Stimulated activated naive B cell treated with anti-CD40 and anti-IgM and Interleukin-4, amounts not matched to agents 10 μg/mL and 1 μg/mL and 100 μg/mL, for 72 hours (primary cell): ENCODE measurements at regions not wholly inside any gene's neighbourhood (a gene's known extent, or its start where the extent isn't known, plus 50 kb on each side); places are given as distances from the start of the nearest gene placed in this dataset.

Experiments used
- ATAC-seq, 2 donors: fragments of 150-1000 bp; cut with Tn5 transposase; replicated peaks; 2 replicates each; pipeline ENCODE4 v1.10.0; 2021; ENCODE audit warnings: moderate library complexity in 1 of 2
- DNase-seq: peaks from one replicate; pipeline ENCODE4 v3.0.0; 2021
- H3K27ac Mint-ChIP-seq: one replicate; pipeline ENCODE4 v1.8.0; 2022; ENCODE audit warnings: mild to moderate bottlenecking, mixed read lengths
- H3K27me3 Mint-ChIP-seq, 2 donors: one replicate each; pipeline ENCODE4 v1.8.0; 2022; ENCODE audit warnings: mixed read lengths in 2 of 2
- H3K36me3 Mint-ChIP-seq, 2 donors: one replicate each; pipeline ENCODE4 v1.8.0; 2022; ENCODE audit warnings: mixed read lengths in 2 of 2, mild to moderate bottlenecking in 1 of 2
- H3K4me1 Mint-ChIP-seq, 2 donors: one replicate each; pipeline ENCODE4 v1.8.0; 2022; ENCODE audit warnings: mixed read lengths in 2 of 2, mild to moderate bottlenecking in 1 of 2
- H3K4me3 Mint-ChIP-seq, 2 donors: one replicate each; pipeline ENCODE4 v1.8.0; 2022; ENCODE audit warnings: mild to moderate bottlenecking in 2 of 2, mixed read lengths in 2 of 2, moderate library complexity in 1 of 2
- H3K9me3 Mint-ChIP-seq, 2 donors: one replicate each; pipeline ENCODE4 v1.8.0; 2022; ENCODE audit warnings: mixed read lengths in 2 of 2, mild to moderate bottlenecking in 1 of 2

- Mint-ChIP-seq H3K4me1 (no peaks in the 10 kb centered on the region), H3K27me3 (no peaks in the 10 kb centered on the region), H3K9me3 (no peaks in the 10 kb centered on the region), H3K27ac (no peak overlapping the region), H3K4me3 (no peak overlapping the region), H3K36me3 (no peaks in the 10 kb centered on the region)
- ATAC-seq (no peak), DNase-seq (no peak)
Observed at GRCh38 chr13:88042489-88042888, 371.3 kb downstream of the SLITRK5 start.

DNA sequence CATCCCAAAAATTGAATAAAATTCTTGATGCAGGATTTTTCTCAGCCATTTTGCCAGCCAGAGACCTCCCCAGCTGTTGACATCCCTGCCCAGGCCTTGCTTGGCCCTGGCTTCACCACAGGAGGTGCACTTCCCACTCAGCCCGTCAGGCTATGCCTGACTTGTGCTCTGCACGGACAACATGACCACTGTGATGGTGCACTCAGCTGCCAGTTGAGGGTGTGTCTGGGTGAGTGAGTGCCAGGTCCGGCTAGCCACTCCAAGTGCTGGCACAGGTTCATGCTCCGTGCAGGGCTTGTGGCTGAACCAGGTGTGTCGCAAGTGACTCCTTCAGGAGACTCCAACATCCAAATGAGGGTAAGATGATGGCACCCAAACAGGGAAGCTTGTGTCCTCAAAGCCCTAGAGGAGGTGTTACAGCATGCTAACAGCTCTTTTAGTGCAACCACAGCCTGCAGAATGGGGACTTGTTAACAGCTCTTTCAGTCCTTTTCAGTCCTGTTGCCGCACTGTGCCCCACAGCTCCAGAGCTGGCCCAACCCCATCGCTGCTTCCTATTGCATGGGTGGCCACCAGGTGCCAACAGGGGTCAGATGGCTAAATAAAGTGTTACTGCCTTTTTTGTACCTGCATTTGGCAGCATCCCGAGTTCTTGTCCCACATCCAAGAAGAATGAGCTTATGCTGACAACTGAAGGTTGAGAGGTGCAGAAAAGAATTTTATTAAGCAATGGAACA is 380.7 kb downstream of the SLITRK5 start:
- no peak for ATAC-seq
- Mint-ChIP-seq H3K36me3 (peaks cover 0 to 2% of the 10 kb centered on the region in 2 donors), H3K27me3 (no peaks in the 10 kb centered on the region), H3K4me3 (no peak overlapping the region), H3K27ac (no peak overlapping the region), H3K9me3 (peaks cover 3 to 7% of the 10 kb centered on the region in 2 donors), H3K4me1 (no peaks in the 10 kb centered on the region)
- no peak for DNase-seq

- Mint-ChIP-seq H3K4me1 (no peaks in the 10 kb centered on the region), H3K27me3 (no peaks in the 10 kb centered on the region), H3K4me3 (no peak overlapping the region), H3K36me3 (no peaks in the 10 kb centered on the region), H3K27ac (no peak overlapping the region), H3K9me3 (peaks cover 2 to 9% of the 10 kb centered on the region in 2 donors)
- ATAC-seq: no peak
- DNase-seq: no peak
Observed at GRCh38 chr13:88063741-88064140, 392.6 kb downstream of the SLITRK5 start.

DNA sequence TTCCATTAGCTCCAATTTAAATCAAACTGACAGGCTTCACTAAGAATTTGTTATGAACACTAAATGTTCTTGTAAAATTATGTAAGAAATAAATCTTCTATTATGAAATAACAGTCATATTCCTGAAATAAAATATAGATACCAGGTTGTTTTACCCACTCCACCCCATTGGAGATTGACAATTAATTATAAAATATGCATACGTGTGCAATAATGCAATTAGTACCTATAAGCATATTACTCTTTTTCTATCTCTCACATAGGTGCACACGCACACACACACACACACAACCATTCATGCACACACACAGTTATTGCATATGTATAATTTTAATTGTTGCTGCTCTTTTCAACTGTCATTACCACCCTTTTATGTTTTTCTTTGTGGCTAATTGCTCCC is 395.7 kb downstream of the SLITRK5 start:
- H3K4me3 Mint-ChIP-seq: no peak overlapping the region
- no peaks in the 10 kb centered on the region for H3K36me3 Mint-ChIP-seq
- peaks cover 2 to 9% of the 10 kb centered on the region in 2 donors for H3K9me3 Mint-ChIP-seq
- no peaks in the 10 kb centered on the region for H3K4me1 Mint-ChIP-seq
- ATAC-seq (no peak), DNase-seq (no peak)
- no peaks in the 10 kb centered on the region for H3K27me3 Mint-ChIP-seq
- no peak overlapping the region for H3K27ac Mint-ChIP-seq

DNA sequence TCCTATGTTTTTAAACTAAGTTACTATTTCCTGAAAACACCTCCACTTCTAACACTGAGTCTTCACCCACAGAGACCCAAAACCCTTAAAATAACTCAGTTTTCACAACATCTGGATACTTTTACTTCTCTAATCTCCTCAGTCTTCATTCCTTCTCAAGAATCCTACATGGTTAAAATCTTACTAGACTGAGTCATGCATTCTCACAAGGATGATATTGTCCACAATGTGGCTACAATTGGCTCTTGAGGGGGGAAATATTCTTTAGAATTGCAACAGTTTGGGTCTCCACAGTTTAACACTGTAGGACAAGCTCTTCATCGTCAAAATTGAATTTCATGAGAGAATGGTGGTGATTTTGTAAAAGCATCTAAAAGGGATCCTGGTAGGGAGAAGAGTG is 397.1 kb downstream of the SLITRK5 start:
- Mint-ChIP-seq H3K4me3 (no peak overlapping the region), H3K36me3 (no peaks in the 10 kb centered on the region), H3K27me3 (no peaks in the 10 kb centered on the region), H3K4me1 (no peaks in the 10 kb centered on the region), H3K27ac (no peak overlapping the region), H3K9me3 (peaks cover 0 to 4% of the 10 kb centered on the region in 2 donors)
- ATAC-seq (no peak), DNase-seq (no peak)

- no peak for DNase-seq
- no peaks in the 10 kb centered on the region for H3K4me1 Mint-ChIP-seq
- ATAC-seq: peak in 1 of 2 donors; percentile 43
Observed at GRCh38 chr13:88068975-88069374, 397.8 kb downstream of the SLITRK5 start.

DNA sequence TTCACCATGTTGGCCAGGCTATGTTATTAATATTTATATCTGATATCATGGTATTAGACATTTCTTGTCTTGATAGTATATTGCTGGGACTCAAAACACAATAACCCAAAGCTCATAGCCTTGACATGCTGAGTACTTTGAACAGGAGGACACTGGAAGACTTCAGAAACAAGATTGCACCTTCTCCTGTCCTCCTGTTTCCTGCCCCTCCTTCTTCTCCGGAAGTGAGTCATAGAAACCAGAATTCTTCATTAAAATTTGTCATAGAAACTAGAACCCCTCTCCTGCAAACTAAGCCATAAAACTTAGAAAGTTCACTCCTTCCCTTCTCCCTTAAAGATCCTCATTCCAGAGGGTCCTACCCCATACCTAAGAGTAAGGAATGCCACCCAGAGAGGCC is 400.2 kb downstream of the SLITRK5 start:
- H3K27ac Mint-ChIP-seq: no peak overlapping the region
- H3K4me3 Mint-ChIP-seq: no peak overlapping the region
- no peaks in the 10 kb centered on the region for H3K36me3 Mint-ChIP-seq
- no peaks in the 10 kb centered on the region for H3K27me3 Mint-ChIP-seq
- no peaks in the 10 kb centered on the region for H3K9me3 Mint-ChIP-seq
- no peaks in the 10 kb centered on the region for H3K4me1 Mint-ChIP-seq
- DNase-seq (no peak), ATAC-seq (no peak)

More at GRCh38 chr13:88068975-88069374, 397.8 kb downstream of the SLITRK5 start:
- peaks cover 0 to 4% of the 10 kb centered on the region in 2 donors for H3K9me3 Mint-ChIP-seq
- H3K27ac Mint-ChIP-seq: no peak overlapping the region
- no peaks in the 10 kb centered on the region for H3K36me3 Mint-ChIP-seq
- H3K4me3 Mint-ChIP-seq: no peak overlapping the region
- H3K27me3 Mint-ChIP-seq: no peaks in the 10 kb centered on the region

DNA sequence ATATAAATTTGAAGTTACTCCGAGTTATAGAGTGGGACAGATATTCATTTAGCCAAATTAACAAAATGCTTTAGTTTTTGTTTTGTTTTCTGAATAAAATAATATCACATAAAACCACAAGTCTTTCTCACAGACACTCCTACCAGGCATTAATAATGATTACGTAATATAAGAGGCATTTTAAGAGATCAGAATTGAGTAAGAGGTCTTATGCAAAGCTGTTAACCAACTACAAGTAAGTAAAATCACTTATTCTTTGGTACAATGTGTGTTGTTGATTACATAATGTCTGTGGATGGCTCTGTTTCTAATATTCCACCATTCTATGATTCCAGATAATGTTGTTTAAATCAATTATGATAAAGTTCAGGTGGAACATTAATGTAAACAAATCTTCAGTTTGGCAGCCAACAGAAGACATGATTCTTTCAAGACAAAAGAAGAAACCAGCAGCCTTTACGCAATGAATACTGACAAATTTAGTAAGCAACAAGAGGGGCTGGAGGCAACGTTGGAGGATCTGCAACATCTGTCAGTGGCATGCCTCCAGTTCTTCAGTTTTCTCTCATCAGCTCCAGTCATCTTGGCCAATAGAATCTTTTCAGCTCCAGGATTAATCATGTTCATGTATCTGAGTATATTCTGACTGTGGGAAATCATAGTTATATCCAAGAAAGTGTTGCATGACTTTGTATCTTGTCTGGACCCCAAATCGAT is 403.8 kb downstream of the SLITRK5 start:
- no peaks in the 10 kb centered on the region for H3K9me3 Mint-ChIP-seq
- H3K27ac Mint-ChIP-seq: no peak overlapping the region
- H3K4me1 Mint-ChIP-seq: no peaks in the 10 kb centered on the region
- ATAC-seq (no peak), DNase-seq (no peak)
- H3K4me3 Mint-ChIP-seq: no peak overlapping the region
- no peaks in the 10 kb centered on the region for H3K36me3 Mint-ChIP-seq
- H3K27me3 Mint-ChIP-seq: no peaks in the 10 kb centered on the region

DNA sequence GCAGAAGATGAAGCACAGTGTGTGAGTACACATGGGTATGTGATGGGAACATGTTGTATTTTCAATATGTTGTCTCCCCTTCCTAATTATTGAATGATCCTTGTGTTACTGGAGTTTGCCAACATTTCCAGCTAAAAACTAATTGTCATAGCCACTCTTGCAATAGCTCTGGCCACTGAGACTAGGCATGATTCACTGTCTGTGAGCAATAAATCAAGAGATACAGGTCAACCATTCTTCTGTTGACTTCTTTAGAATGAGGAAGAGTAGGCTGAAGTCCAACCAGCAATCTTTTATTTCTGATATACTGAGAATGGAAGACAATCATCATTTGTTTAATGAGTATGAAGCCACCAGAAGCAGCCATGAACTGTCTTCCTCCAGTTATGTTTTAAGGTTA is 413.9 kb downstream of the SLITRK5 start:
- Mint-ChIP-seq H3K4me1 (no peaks in the 10 kb centered on the region), H3K4me3 (no peak overlapping the region), H3K9me3 (no peaks in the 10 kb centered on the region), H3K27me3 (no peaks in the 10 kb centered on the region), H3K36me3 (no peaks in the 10 kb centered on the region), H3K27ac (no peak overlapping the region)
- ATAC-seq (no peak), DNase-seq (no peak)

DNA sequence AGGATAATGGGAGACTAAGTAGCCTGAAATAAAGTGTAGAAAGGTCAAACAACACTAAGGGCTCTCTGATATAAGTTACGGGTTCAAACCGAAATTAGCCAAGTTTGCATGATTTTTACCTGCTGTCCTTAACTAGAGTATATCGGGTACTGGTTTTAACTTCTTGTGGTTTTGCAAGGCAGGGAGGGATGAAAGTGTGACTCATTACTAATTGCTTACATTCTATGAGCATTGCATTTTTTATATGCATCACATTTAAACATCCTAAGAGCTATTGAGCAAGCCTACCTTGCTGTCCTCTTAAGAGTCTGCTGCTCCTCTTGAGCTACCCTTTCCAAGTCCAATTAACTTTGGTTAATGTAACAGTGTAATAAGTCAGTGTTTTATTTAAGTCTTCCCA is 415.4 kb downstream of the SLITRK5 start:
- ATAC-seq: no peak
- no peaks in the 10 kb centered on the region for H3K27me3 Mint-ChIP-seq
- H3K4me3 Mint-ChIP-seq: no peak overlapping the region
- no peak for DNase-seq
- H3K4me1 Mint-ChIP-seq: no peaks in the 10 kb centered on the region
- no peaks in the 10 kb centered on the region for H3K9me3 Mint-ChIP-seq
- H3K36me3 Mint-ChIP-seq: no peaks in the 10 kb centered on the region
- no peak overlapping the region for H3K27ac Mint-ChIP-seq

DNA sequence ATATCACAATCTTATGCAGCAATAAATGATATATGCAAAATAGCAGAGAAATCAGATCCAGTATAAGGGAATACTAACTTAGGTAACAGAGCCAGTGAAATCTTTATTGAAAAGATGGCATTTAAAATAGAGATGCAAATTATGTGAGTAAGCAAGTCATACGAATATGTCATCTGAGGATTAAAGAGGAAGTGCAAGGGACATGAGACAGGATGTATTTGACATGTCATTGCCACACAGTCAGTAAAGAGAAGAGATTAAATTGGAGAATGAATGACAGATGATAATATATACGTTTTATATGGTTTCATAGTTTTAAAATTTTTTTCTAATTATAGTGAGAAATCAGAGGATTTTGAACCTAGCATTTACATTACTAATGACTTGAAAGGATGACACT is 426.4 kb downstream of the SLITRK5 start:
- peaks cover 0 to 2% of the 10 kb centered on the region in 2 donors for H3K4me1 Mint-ChIP-seq

GRCh38 chr13:88103824-88104223 is 432.7 kb downstream of the SLITRK5 start:
- Mint-ChIP-seq H3K4me1 (peaks cover 0 to 2% of the 10 kb centered on the region in 2 donors), H3K27ac (no peak overlapping the region), H3K4me3 (no peak overlapping the region), H3K9me3 (peaks cover 0 to 4% of the 10 kb centered on the region in 2 donors), H3K36me3 (no peaks in the 10 kb centered on the region), H3K27me3 (no peaks in the 10 kb centered on the region)
- ATAC-seq (no peak), DNase-seq (no peak)

More for the DNA sequence above, 426.4 kb downstream of the SLITRK5 start:
- Mint-ChIP-seq H3K27ac (no peak overlapping the region), H3K4me3 (no peak overlapping the region), H3K27me3 (no peaks in the 10 kb centered on the region), H3K36me3 (no peaks in the 10 kb centered on the region), H3K9me3 (no peaks in the 10 kb centered on the region)
- DNase-seq: no peak
- peak; percentile 70 to 76 for ATAC-seq

DNA sequence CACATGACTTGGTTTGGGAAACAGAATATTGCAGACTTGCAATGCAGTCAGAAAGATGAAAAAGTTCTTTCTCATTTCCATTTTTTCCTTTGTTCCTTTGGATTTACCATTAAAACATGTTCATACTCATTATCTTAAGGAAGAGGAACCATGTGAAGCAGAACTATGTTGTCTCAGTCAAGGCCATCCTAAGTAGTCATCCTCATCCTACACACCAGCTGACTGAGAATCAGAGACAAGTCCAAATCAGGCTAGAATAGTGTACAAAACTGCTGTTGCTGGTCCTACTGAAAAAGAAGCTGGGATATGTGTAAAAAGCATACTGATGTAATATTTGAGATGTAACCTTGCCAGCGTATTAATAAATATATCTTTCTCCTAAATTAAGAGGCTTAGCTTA is 433.4 kb downstream of the SLITRK5 start:
- DNase-seq (no peak), ATAC-seq (no peak)
- Mint-ChIP-seq H3K4me3 (no peak overlapping the region), H3K27me3 (no peaks in the 10 kb centered on the region), H3K4me1 (peaks cover 0 to 2% of the 10 kb centered on the region in 2 donors), H3K9me3 (peaks cover 0 to 4% of the 10 kb centered on the region in 2 donors), H3K36me3 (no peaks in the 10 kb centered on the region), H3K27ac (no peak overlapping the region)

DNA sequence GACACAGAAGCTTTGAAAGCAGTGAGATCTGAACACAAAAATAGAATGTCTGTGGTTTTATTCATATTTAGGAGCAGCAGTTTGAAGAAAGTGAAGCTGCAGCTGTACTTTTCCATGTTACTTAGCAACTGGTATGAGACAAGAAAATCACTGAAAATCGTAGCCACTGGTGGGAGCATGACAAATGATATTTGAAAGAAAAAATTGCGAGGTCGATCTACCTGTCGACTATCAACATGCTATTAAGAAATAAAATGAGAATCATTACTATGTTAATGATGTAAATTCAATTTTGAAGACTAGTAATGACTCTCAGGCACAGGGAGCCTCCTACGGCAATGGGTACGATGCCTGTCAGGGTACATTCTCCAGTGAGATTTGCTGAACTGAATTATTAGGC is 436.4 kb downstream of the SLITRK5 start:
- H3K4me1 Mint-ChIP-seq: peaks cover 4% of the 10 kb centered on the region in 2 donors
- H3K36me3 Mint-ChIP-seq: no peaks in the 10 kb centered on the region
- peaks cover 0 to 4% of the 10 kb centered on the region in 2 donors for H3K9me3 Mint-ChIP-seq
- no peak overlapping the region for H3K27ac Mint-ChIP-seq
- no peak for ATAC-seq
- no peak for DNase-seq
- H3K27me3 Mint-ChIP-seq: no peaks in the 10 kb centered on the region
- no peak overlapping the region for H3K4me3 Mint-ChIP-seq

DNA sequence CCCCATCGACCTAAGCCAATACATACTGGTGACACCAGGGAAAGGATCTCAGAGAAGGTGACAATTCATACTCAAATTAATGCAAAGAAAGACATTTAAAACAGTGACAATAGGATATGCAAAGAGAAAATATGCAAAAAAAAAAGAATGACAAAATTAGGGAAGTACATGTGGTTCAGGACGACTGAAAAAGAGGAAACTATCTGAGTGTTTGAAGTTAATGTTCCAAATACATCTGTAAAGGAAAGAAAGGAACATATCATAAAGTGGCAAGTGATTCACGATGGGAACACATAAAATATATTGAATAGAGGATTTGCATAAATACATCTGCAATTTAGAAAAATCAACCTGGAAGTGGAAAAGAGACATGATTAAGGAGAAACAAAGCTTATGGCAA is 441.4 kb downstream of the SLITRK5 start:
- Mint-ChIP-seq H3K4me1 (peaks cover 5 to 14% of the 10 kb centered on the region in 2 donors), H3K27me3 (no peaks in the 10 kb centered on the region), H3K4me3 (no peak overlapping the region), H3K27ac (no peak overlapping the region), H3K36me3 (no peaks in the 10 kb centered on the region), H3K9me3 (no peaks in the 10 kb centered on the region)
- DNase-seq (no peak), ATAC-seq (no peak)
